ENCODE measurements at regions not wholly inside any gene's neighbourhood (a gene's known extent, or its start where the extent isn't known, plus 50 kb on each side); places are given as distances from the start of the nearest gene placed in this dataset.

GRCh38 chr2:38176619-38177021, 100.7 kb upstream of the CYP1B1 start:
- Histone ChIP-seq H3K27me3 (no peaks in the 10 kb centered on the region), H3K4me1 (peaks cover 2 to 41% (median 17%) of the 10 kb centered on the region in 4 donors), H3K36me3 (no peaks in the 10 kb centered on the region), H3K4me3 (no peak overlapping the region), H3K9me3 (no peaks in the 10 kb centered on the region), H3K27ac (replicated peaks in 1 of 4) (peak overlapping the region in 3 of 4 donors; percentile 29 to 48 (median 42))
- TF ChIP-seq POLR2AphosphoS5 (IDR thresholded peaks at IDR 0.05) (peak; percentile 18 to 55), CTCF (IDR thresholded peaks at IDR 0.05) (no peak)
- DNase-seq (ENCODE audit: extremely low spot score), result no peak
- intact Hi-C loops (cut with DNase I), result no loop called here
- 85% methylated on average over 2 of the region's 2 CpGs for WGBS

DNA sequence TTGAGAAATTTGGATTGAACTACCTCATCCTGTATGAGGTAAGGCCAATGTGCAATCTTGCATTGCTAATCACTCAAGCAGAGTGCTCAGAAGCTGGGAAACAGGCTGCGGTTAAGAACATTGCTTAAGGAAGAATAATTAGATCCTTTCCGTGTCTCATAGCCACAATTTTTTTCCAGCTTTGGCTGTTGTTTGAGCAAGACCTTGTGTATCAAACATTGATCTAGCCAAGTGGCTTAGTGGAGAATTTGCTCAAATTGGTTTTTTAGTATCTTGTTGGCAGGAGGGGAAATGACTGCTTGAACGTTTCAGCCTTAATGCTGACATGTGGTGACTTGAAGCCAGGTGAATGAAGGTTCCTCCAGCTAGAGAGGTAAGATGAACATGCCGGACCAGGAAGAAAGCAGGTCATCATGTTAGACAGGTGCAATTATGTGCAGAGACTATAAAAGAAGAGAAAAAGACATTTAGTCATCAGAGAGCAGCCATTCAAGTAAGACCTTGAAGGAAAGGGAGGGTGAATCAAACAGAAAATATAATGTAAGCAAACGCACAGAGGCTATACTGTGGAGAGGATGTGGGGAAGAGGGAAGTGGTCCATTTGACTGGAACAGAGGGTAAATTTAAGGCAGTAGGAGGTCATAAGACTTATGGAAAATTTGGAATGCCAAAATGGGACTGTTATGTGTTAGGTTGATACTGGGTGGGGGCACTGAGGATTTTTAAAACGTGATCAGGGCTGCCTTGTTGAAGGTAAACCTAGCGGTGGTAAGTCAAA, 98.9 kb upstream of the CYP1B1 start:
- WGBS, result 73% methylated on average over 7 of the region's 7 CpGs
- TF ChIP-seq EP300 (IDR thresholded peaks at IDR 0.05) (no peak), CTCF (IDR thresholded peaks at IDR 0.05) (no peak), POLR2A (IDR thresholded peaks at IDR 0.05; ENCODE audit: low read depth) (no peak), POLR2AphosphoS5 (IDR thresholded peaks at IDR 0.05) (peak; percentile 32 to 46)
- DNase-seq (ENCODE audit: extremely low spot score), result no peak
- Histone ChIP-seq H3K4me1 (peaks cover 2 to 52% (median 22%) of the 10 kb centered on the region in 4 donors), H3K4me3 (no peak overlapping the region), H3K9me3 (no peaks in the 10 kb centered on the region), H3K27ac (replicated peaks in 1 of 4) (peak overlapping the region; percentile 4 to 43 (median 24)), H3K36me3 (no peaks in the 10 kb centered on the region), H3K27me3 (no peaks in the 10 kb centered on the region)
- intact Hi-C loops (cut with DNase I), result no loop called here

GRCh38 chr2:38174131-38174530, 98.2 kb upstream of the CYP1B1 start:
- Histone ChIP-seq H3K4me1 (peaks cover 2 to 49% (median 22%) of the 10 kb centered on the region in 4 donors), H3K36me3 (no peaks in the 10 kb centered on the region), H3K27ac (replicated peaks in 1 of 4) (no peak overlapping the region), H3K9me3 (no peaks in the 10 kb centered on the region), H3K4me3 (no peak overlapping the region), H3K27me3 (no peaks in the 10 kb centered on the region)
- intact Hi-C loops (cut with DNase I), result no loop called here
- 94% methylated on average over 2 of the region's 2 CpGs for WGBS
- TF ChIP-seq POLR2A (IDR thresholded peaks at IDR 0.05; ENCODE audit: low read depth) (no peak), POLR2AphosphoS5 (IDR thresholded peaks at IDR 0.05) (no peak), CTCF (IDR thresholded peaks at IDR 0.05) (no peak), EP300 (IDR thresholded peaks at IDR 0.05) (no peak)
- no peak for DNase-seq (ENCODE audit: extremely low spot score)

DNA sequence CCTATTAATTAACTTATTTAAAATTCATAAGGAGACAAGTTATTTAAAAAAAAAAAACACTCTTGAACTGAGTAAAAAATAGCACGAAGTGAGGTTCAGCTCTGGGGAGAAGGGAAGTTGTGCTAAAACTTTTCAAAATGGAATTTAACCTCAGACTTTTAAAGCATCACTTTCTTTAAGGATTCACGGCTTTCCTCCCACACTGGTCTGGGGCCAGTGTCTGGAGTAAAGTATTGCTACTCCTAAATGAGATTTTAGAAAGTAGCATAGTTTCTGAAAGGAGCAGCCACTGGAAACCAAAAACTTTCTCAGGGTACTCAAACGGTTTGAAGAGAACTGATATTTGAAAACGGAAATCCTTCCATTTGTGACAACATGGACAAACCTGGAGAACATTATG, 97.7 kb upstream of the CYP1B1 start:
- TF ChIP-seq POLR2A (IDR thresholded peaks at IDR 0.05; ENCODE audit: low read depth) (no peak), CTCF (IDR thresholded peaks at IDR 0.05) (no peak), EP300 (IDR thresholded peaks at IDR 0.05) (no peak), POLR2AphosphoS5 (IDR thresholded peaks at IDR 0.05) (no peak)
- 46% methylated on average over 4 of the region's 4 CpGs for WGBS
- no peak for DNase-seq (ENCODE audit: extremely low spot score)
- Histone ChIP-seq H3K27me3 (no peaks in the 10 kb centered on the region), H3K4me3 (no peak overlapping the region), H3K27ac (replicated peaks in 1 of 4) (no peak overlapping the region), H3K9me3 (no peaks in the 10 kb centered on the region), H3K36me3 (no peaks in the 10 kb centered on the region), H3K4me1 (peaks cover 2 to 48% (median 20%) of the 10 kb centered on the region in 4 donors)
- intact Hi-C loops (cut with DNase I), result no loop called here
